ENCODE measurements at regions not wholly inside any gene's neighbourhood (a gene's known extent, or its start where the extent isn't known, plus 50 kb on each side); places are given as distances from the start of the nearest gene placed in this dataset.

GRCh38 chr7:153005750-153006435 lies 246.3 kb downstream of the ACTR3B start:
- Histone ChIP-seq H3K4me2 (ENCODE audit: unreplicated experiment) (no peak overlapping the region), H3K9ac (no peak overlapping the region), H3F3A (ENCODE audit: insufficient read depth) (no peaks in the 10 kb centered on the region), H3K4me3 (no peak overlapping the region), H3K9me3 (ENCODE audit: low read depth) (no peaks in the 10 kb centered on the region), H4K20me1 (ENCODE audit: insufficient read depth) (no peaks in the 10 kb centered on the region), H3K4me1 (ENCODE audit: insufficient read depth) (no peaks in the 10 kb centered on the region), H3K27me3 (replicated peaks; ENCODE audit: insufficient read depth) (no peaks in the 10 kb centered on the region), H3K79me2 (ENCODE audit: insufficient read depth) (no peaks in the 10 kb centered on the region), H3K9me2 (ENCODE audit: insufficient read depth) (no peaks in the 10 kb centered on the region), H2AFZ (no peak overlapping the region), H3K27ac (no peak overlapping the region), H3K36me3 (ENCODE audit: low read depth) (no peaks in the 10 kb centered on the region)
- in situ Hi-C loops (cut with MboI) = no loop called here
- WGBS, 2 experiments (ENCODE audit: low coverage in 1 of 2, low lambda C conversion rate in 2 of 2, missing lambda C conversion rate in 2 of 2) = 23 to 28% methylated on average over 10 of the region's 10 CpGs
- DNase-seq = no peak
- TF ChIP-seq EZH2phosphoT487 (IDR thresholded peaks at IDR 0.05; ENCODE audit: insufficient read depth, low read depth) (no peak), EZH2 (IDR thresholded peaks at IDR 0.05; ENCODE audit: insufficient read depth, poor library complexity, severe bottlenecking) (no peak)

GRCh38 chr7:153006452-153006851 lies 246.9 kb downstream of the ACTR3B start:
- no peaks in the 10 kb centered on the region for H3K4me1 ChIP-seq (ENCODE audit: insufficient read depth)
- H3K27ac ChIP-seq = no peak overlapping the region
- no peak overlapping the region for H3K4me3 ChIP-seq
- no peak overlapping the region for H3K9ac ChIP-seq
- no peak overlapping the region for H3K4me2 ChIP-seq (ENCODE audit: unreplicated experiment)
- no peak for DNase-seq
- H3K79me2 ChIP-seq (ENCODE audit: insufficient read depth) = no peaks in the 10 kb centered on the region
- H4K20me1 ChIP-seq (ENCODE audit: insufficient read depth) = no peaks in the 10 kb centered on the region
- no peaks in the 10 kb centered on the region for H3K9me2 ChIP-seq (ENCODE audit: insufficient read depth)
- no peaks in the 10 kb centered on the region for H3K27me3 ChIP-seq (replicated peaks; ENCODE audit: insufficient read depth)
- H3K9me3 ChIP-seq (ENCODE audit: low read depth) = no peaks in the 10 kb centered on the region
- no peak overlapping the region for H2AFZ ChIP-seq
- H3F3A ChIP-seq (ENCODE audit: insufficient read depth) = no peaks in the 10 kb centered on the region
- WGBS, 2 experiments (ENCODE audit: low coverage in 1 of 2, low lambda C conversion rate in 2 of 2, missing lambda C conversion rate in 2 of 2) = 44 to 61% methylated on average over 2 of the region's 2 CpGs
- no peaks in the 10 kb centered on the region for H3K36me3 ChIP-seq (ENCODE audit: low read depth)
- no peak for TF ChIP-seq EZH2phosphoT487 (IDR thresholded peaks at IDR 0.05; ENCODE audit: insufficient read depth, low read depth)
- TF ChIP-seq EZH2 (IDR thresholded peaks at IDR 0.05; ENCODE audit: insufficient read depth, poor library complexity, severe bottlenecking) = no peak
- in situ Hi-C loops (cut with MboI) = no loop called here

- in situ Hi-C loops (cut with MboI) = no loop called here
- Histone ChIP-seq H3K27ac (no peak overlapping the region), H3K4me3 (no peak overlapping the region), H3K9ac (no peak overlapping the region), H3K4me2 (ENCODE audit: unreplicated experiment) (no peak overlapping the region), H3K36me3 (ENCODE audit: low read depth) (no peaks in the 10 kb centered on the region), H3K9me3 (ENCODE audit: low read depth) (no peaks in the 10 kb centered on the region), H4K20me1 (ENCODE audit: insufficient read depth) (no peaks in the 10 kb centered on the region), H3F3A (ENCODE audit: insufficient read depth) (no peaks in the 10 kb centered on the region), H2AFZ (no peak overlapping the region), H3K79me2 (ENCODE audit: insufficient read depth) (no peaks in the 10 kb centered on the region), H3K9me2 (ENCODE audit: insufficient read depth) (no peaks in the 10 kb centered on the region), H3K4me1 (ENCODE audit: insufficient read depth) (no peaks in the 10 kb centered on the region), H3K27me3 (replicated peaks; ENCODE audit: insufficient read depth) (no peaks in the 10 kb centered on the region)
- no peak for DNase-seq
- TF ChIP-seq EZH2phosphoT487 (IDR thresholded peaks at IDR 0.05; ENCODE audit: insufficient read depth, low read depth) (no peak), EZH2 (IDR thresholded peaks at IDR 0.05; ENCODE audit: insufficient read depth, poor library complexity, severe bottlenecking) (no peak)
- 27 to 33% methylated on average over 8 of the region's 8 CpGs for WGBS, 2 experiments (ENCODE audit: low coverage in 1 of 2, low lambda C conversion rate in 2 of 2, missing lambda C conversion rate in 2 of 2)
These were observed 247.4 kb downstream of the ACTR3B start for GRCh38 chr7:153006911-153007310.

- H4K20me1 ChIP-seq (ENCODE audit: insufficient read depth) = no peaks in the 10 kb centered on the region
- H2AFZ ChIP-seq = no peak overlapping the region
- H3K27me3 ChIP-seq (replicated peaks; ENCODE audit: insufficient read depth) = no peaks in the 10 kb centered on the region
- H3K4me1 ChIP-seq (ENCODE audit: insufficient read depth) = no peaks in the 10 kb centered on the region
- H3F3A ChIP-seq (ENCODE audit: insufficient read depth) = no peaks in the 10 kb centered on the region
- H3K9me2 ChIP-seq (ENCODE audit: insufficient read depth) = no peaks in the 10 kb centered on the region
- no peaks in the 10 kb centered on the region for H3K36me3 ChIP-seq (ENCODE audit: low read depth)
- H3K27ac ChIP-seq = no peak overlapping the region
- no peak for TF ChIP-seq EZH2 (IDR thresholded peaks at IDR 0.05; ENCODE audit: insufficient read depth, poor library complexity, severe bottlenecking)
- TF ChIP-seq EZH2phosphoT487 (IDR thresholded peaks at IDR 0.05; ENCODE audit: insufficient read depth, low read depth) = no peak
- no peaks in the 10 kb centered on the region for H3K79me2 ChIP-seq (ENCODE audit: insufficient read depth)
- H3K4me3 ChIP-seq = no peak overlapping the region
- no peak for DNase-seq
- H3K9ac ChIP-seq = no peak overlapping the region
- H3K9me3 ChIP-seq (ENCODE audit: low read depth) = no peaks in the 10 kb centered on the region
- H3K4me2 ChIP-seq (ENCODE audit: unreplicated experiment) = no peak overlapping the region
- WGBS, 2 experiments (ENCODE audit: low coverage in 1 of 2, low lambda C conversion rate in 2 of 2, missing lambda C conversion rate in 2 of 2) = 19 to 22% methylated on average over 10 of the region's 10 CpGs
- in situ Hi-C loops (cut with MboI) = no loop called here
These were observed 250.9 kb downstream of the ACTR3B start for GRCh38 chr7:153010416-153010815.
